ENCODE measurements at regions not wholly inside any gene's neighbourhood (a gene's known extent, or its start where the extent isn't known, plus 50 kb on each side); places are given as distances from the start of the nearest gene placed in this dataset.

GRCh38 chr2:72006188-72006736, 141.4 kb downstream of the CYP26B1 start:
- TF ChIP-seq CTCF (IDR thresholded peaks at IDR 0.05; ENCODE audit: low read depth, low read length) (no peak), EZH2phosphoT487 (IDR thresholded peaks at IDR 0.05; ENCODE audit: low read depth) (no peak)
